Neural cell (in vitro differentiated cells): ENCODE measurements at regions not wholly inside any gene's neighbourhood (a gene's known extent, or its start where the extent isn't known, plus 50 kb on each side); places are given as distances from the start of the nearest gene placed in this dataset.

Experiments used
- CTCF ChIP-seq: fragments of 450-650 bp; IDR thresholded peaks from 2 replicates; pipeline ENCODE4 v1.5.1; 2014; ENCODE audit warnings: antibody characterized with exemption, mild to moderate bottlenecking, moderate library complexity; ENCODE audit not compliant: poor library complexity, severe bottlenecking
- EP300 ChIP-seq: fragments of 450-650 bp; conservative IDR thresholded peaks from 2 replicates; pipeline ENCODE4 v1.6.1; 2014; ENCODE audit warnings: antibody characterized with exemption, mild to moderate bottlenecking, moderate library complexity; ENCODE audit not compliant: poor library complexity, severe bottlenecking
- EZH2 ChIP-seq: fragments of 200-600, 300-800 bp; shearing (Covaris generic), sonication (generic); IDR thresholded peaks from 2 replicates; pipeline ENCODE4 v1.6.1; 2014; ENCODE audit warnings: antibody characterized with exemption, low read length, borderline replicate concordance, mild to moderate bottlenecking; ENCODE audit not compliant: insufficient read depth, poor library complexity, severe bottlenecking
- REST ChIP-seq: IDR thresholded peaks from 2 replicates; pipeline ENCODE4 v1.6.1; 2012; ENCODE audit warnings: borderline replicate concordance

- no peak for TF ChIP-seq CTCF
- TF ChIP-seq REST: no peak
- TF ChIP-seq EZH2: no peak
- TF ChIP-seq EP300: no peak
Measured at GRCh38 chr22:34004058-34004457, 83.8 kb upstream of the LARGE1 start.
